ENCODE measurements at regions not wholly inside any gene's neighbourhood (a gene's known extent, or its start where the extent isn't known, plus 50 kb on each side); places are given as distances from the start of the nearest gene placed in this dataset.
"Not testable (repeated sequence)": the region's sequence is repeated elsewhere in the genome, so short reads cannot be mapped to it uniquely, and the experiment has no call there.

DNA sequence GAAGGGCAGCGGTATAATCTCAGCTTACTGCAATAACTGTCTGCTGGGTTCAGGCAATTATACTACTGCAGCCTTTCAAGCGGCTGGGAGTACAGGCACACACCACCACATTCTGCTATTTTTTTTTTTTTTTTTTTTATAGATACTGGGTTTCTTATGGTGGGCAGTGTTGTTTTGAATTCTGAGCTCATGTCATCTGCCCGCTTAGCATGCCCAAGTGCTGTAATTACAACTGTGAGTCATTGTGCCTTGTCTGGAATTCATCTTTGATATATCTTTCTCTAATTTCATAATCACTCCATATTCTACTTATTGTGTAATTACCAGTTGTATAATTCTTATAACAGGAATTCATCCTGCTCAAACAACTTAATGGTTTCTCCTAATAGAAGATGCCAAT, 67.4 kb downstream of the CDY2B start:
- not testable (repeated sequence) for TF ChIP-seq CTCF, POLR2A (IDR thresholded peaks at IDR 0.05)
